ENCODE measurements at regions not wholly inside any gene's neighbourhood (a gene's known extent, or its start where the extent isn't known, plus 50 kb on each side); places are given as distances from the start of the nearest gene placed in this dataset.
"Not testable (repeated sequence)": the region's sequence is repeated elsewhere in the genome, so short reads cannot be mapped to it uniquely, and the experiment has no call there.

DNA sequence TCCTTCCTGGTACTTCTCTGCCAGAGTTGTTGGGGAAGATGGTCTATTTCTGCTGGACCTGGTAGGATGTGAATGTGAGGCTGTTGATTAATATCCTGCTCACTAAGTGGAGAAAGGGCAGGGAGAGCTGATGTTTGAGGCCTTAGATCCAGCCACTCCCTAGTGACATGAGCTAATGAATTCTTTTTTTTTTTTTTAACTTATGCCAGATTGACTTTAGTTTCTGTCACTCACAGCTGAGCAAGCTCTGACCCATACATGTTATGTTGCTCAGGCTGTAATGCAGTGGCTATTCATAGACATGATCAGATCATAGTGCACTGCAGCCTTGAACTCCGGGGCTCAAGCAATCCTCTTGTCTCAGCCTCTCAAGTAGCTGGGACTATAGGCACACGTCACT, 75.1 kb upstream of the SPRY4 start:
- DNase-seq (no peak), ATAC-seq (no peak)
- no peaks in the 10 kb centered on the region for H3K9me3 ChIP-seq
- H3K27ac ChIP-seq, result no peak overlapping the region
- 69 to 75% (median 72%) methylated on average over 2 of the region's 2 CpGs for WGBS, 3 donors
- TF ChIP-seq, protein P1, sequence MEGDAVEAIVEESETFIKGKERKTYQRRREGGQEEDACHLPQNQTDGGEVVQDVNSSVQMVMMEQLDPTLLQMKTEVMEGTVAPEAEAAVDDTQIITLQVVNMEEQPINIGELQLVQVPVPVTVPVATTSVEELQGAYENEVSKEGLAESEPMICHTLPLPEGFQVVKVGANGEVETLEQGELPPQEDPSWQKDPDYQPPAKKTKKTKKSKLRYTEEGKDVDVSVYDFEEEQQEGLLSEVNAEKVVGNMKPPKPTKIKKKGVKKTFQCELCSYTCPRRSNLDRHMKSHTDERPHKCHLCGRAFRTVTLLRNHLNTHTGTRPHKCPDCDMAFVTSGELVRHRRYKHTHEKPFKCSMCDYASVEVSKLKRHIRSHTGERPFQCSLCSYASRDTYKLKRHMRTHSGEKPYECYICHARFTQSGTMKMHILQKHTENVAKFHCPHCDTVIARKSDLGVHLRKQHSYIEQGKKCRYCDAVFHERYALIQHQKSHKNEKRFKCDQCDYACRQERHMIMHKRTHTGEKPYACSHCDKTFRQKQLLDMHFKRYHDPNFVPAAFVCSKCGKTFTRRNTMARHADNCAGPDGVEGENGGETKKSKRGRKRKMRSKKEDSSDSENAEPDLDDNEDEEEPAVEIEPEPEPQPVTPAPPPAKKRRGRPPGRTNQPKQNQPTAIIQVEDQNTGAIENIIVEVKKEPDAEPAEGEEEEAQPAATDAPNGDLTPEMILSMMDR (IDR thresholded peaks at IDR 0.05), result no peak
- no peaks in the 10 kb centered on the region for H3K4me1 ChIP-seq
- H3K36me3 ChIP-seq (ENCODE audit: insufficient read depth in 1 of 2, low read depth in 1 of 2), result no peaks in the 10 kb centered on the region
- no peak overlapping the region for H3K4me3 ChIP-seq
- no peaks in the 10 kb centered on the region for H3K27me3 ChIP-seq (ENCODE audit: insufficient read depth in 3 of 3, low read length in 2 of 3)
- intact Hi-C loops (cut with DNase I), result no loop called here

DNA sequence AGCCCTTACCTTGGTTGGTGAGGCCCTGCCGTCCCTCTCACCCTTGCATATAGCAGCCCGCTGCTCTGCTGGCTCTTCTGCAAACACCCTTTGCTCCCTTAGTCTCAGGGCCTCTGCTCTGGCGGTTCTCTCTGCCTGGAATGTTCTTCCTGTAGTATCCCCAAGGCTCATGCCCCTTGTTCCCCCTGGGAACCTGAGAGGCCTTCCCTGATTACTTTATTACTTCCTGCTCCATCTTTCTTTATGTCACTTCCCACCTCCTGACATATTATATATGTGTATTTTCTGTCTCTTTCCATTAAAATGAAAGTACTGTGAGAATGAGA, 73.9 kb upstream of the SPRY4 start:
- DNase-seq (no peak), ATAC-seq (no peak)
- TF ChIP-seq, protein P1 (IDR thresholded peaks at IDR 0.05), result no peak
- Histone ChIP-seq H3K36me3 (ENCODE audit: insufficient read depth in 1 of 2, low read depth in 1 of 2) (no peaks in the 10 kb centered on the region), H3K4me3 (no peak overlapping the region), H3K27ac (no peak overlapping the region), H3K27me3 (ENCODE audit: insufficient read depth in 3 of 3, low read length in 2 of 3) (no peaks in the 10 kb centered on the region), H3K9me3 (no peaks in the 10 kb centered on the region), H3K4me1 (no peaks in the 10 kb centered on the region)
- intact Hi-C loops (cut with DNase I), result no loop called here
- 72 to 83% (median 77%) methylated on average over 2 to 3 of the region's 3 CpGs for WGBS, 3 donors

DNA sequence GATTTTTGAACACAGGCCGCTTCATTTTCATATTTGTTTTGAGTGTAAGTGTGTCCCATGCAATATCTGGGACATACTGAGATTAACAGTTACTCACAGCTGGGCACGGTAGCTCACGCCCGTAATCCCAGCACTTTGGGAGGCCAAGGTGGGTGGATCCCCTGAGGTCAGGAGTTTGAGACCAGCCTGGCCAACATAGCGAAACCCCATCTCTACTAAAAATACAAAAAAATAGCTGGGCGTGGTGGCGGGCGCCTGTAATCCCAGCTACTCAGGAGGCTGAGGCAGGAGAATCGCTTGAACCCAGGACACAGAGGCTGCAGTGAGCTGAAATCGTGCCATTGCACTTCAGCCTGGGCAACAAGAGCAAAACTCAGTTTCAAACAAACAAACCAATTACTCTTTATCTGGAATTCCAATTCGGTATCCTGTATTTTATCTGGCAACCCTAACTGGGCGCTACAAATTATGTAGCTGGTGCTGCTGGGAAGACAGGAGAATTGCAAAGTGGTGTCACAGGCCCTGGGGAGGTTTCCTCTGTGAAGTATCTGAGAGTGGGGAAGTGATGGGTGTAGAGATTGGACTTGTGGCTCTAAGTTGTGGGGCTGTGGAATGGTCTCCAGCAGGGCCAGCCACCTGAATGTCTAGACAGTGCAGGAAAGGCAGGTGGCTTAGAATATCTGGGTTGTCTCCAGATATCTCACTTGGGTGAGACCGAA, 73.3 kb upstream of the SPRY4 start:
- DNase-seq; H3K36me3 ChIP-seq (ENCODE audit: insufficient read depth in 1 of 2, low read depth in 1 of 2); H3K27ac ChIP-seq; H3K4me1 ChIP-seq; ATAC-seq; intact Hi-C loops (cut with DNase I); H3K9me3 ChIP-seq; H3K27me3 ChIP-seq (ENCODE audit: insufficient read depth in 3 of 3, low read length in 2 of 3); H3K4me3 ChIP-seq: not testable (repeated sequence)
- 93 to 97% (median 95%) methylated on average over 13 of the region's 13 CpGs for WGBS, 3 donors

DNA sequence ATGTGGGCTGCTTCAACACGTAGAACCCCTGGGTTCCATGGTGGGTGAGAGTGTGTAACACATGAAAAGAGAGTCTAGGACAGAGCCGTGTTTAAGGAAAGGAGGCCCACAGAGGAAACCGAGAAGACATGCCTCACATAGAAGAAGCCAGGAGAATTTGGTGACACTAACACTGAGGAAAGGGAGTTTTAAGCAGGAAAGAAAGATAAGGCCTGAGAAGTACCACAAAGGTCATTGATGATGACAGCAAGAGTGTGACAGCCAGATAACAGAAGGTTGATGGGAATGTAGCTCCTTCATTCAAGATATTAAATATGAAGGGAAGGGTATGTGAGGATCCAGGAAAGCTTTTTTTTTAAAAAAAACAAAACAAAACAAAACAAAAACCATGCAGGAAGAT, 72.4 kb upstream of the SPRY4 start:
- H3K4me1 ChIP-seq, result no peaks in the 10 kb centered on the region
- H3K27me3 ChIP-seq (ENCODE audit: insufficient read depth in 3 of 3, low read length in 2 of 3), result no peaks in the 10 kb centered on the region
- H3K36me3 ChIP-seq (ENCODE audit: insufficient read depth in 1 of 2, low read depth in 1 of 2), result no peaks in the 10 kb centered on the region
- ATAC-seq (no peak), DNase-seq (no peak)
- 95 to 97% (median 96%) methylated on average over 3 of the region's 3 CpGs for WGBS, 3 donors
- TF ChIP-seq, protein P1 (IDR thresholded peaks at IDR 0.05), result no peak
- H3K4me3 ChIP-seq, result no peak overlapping the region
- intact Hi-C loops (cut with DNase I), result no loop called here
- H3K9me3 ChIP-seq, result no peaks in the 10 kb centered on the region
- H3K27ac ChIP-seq, result no peak overlapping the region

DNA sequence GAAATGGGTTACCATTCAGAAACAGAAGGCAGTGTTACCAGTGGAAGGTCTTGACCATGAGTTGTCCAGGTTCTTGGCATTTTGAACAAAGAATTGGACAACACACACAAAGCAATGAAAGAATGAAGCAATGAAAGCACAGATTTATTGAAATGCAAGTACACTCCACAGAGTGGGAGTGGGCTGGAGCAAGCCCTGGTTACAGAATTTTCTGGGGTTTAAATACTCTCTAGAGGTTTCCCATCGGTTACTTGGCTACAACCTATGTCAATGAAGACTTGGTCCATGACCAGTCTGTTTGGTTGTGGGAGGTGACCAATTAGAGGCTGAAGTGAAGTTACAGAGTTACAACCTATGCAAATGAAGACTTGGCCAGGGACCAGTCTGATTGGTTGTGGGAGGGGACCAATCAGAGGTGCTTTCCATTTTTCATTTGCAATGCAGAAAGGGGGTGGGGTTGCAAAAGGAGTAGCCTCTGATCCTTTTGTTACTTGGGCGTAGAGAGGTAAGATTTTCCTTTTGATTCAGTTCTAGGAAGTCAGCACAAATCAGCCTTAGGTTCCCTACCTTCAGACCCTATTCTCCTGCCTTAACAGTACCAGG, 71.7 kb upstream of the SPRY4 start:
- Histone ChIP-seq H3K4me3 (no peak overlapping the region), H3K4me1 (no peaks in the 10 kb centered on the region), H3K36me3 (ENCODE audit: insufficient read depth in 1 of 2, low read depth in 1 of 2) (no peaks in the 10 kb centered on the region), H3K27me3 (ENCODE audit: insufficient read depth in 3 of 3, low read length in 2 of 3) (no peaks in the 10 kb centered on the region), H3K9me3 (no peaks in the 10 kb centered on the region), H3K27ac (no peak overlapping the region)
- intact Hi-C loops (cut with DNase I), result no loop called here
- TF ChIP-seq, protein P1 (IDR thresholded peaks at IDR 0.05), result no peak
- WGBS, 3 donors, result 89 to 100% (median 94%) methylated on average over 2 of the region's 2 CpGs
- no peak for ATAC-seq
- DNase-seq, result no peak

Measured in psoas muscle (tissue), 7 donors.